DMS153 treated with DMSO at 0.1 percent for 48 hours (cell line): ENCODE measurements at regions not wholly inside any gene's neighbourhood (a gene's known extent, or its start where the extent isn't known, plus 50 kb on each side); places are given as distances from the start of the nearest gene placed in this dataset.
"Not testable (repeated sequence)": the region's sequence is repeated elsewhere in the genome, so short reads cannot be mapped to it uniquely, and the experiment has no call there.

Experiments used
- DNase-seq: peaks from one replicate; lab custom pipeline; 2025; ENCODE audit not compliant: unreplicated experiment; lab: John Stamatoyannopoulos, UW

DNA sequence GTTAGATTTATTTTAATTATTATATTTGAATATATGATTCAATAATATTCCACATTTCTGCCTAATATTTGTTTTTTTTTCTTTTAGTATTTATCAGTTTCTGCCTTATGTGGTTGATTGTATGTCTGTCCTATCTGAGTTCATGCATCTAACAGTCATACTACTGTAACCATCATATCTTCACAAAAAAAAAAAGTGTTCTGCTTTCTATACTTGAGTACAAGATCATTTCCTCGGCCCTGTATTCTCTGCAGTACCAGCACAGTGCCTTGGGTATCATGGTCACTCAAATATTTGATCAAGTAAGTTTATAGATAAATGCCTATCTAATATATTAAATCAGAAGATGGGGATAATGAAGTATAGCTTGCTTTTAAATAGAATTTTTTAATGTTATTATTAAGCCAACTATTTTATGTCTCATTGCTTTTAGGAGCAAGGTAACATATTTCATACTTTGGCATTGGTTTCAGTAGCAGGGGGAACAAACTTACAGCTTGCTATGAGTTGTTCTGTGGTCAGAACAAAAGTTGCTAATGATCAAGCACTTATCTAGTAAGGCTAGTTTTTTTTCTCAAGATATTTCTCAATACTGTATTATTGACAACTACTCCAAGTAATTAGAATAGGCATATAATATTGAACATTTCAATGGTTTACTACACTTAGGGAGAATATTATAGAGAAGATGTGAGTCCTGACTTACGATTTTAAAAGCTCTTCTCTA lies 290.5 kb upstream of the FBXO33 start:
- DNase-seq, result no peak

GRCh38 chr14:39716987-39717570 lies 284.8 kb upstream of the FBXO33 start:
- no peak for DNase-seq

DNA sequence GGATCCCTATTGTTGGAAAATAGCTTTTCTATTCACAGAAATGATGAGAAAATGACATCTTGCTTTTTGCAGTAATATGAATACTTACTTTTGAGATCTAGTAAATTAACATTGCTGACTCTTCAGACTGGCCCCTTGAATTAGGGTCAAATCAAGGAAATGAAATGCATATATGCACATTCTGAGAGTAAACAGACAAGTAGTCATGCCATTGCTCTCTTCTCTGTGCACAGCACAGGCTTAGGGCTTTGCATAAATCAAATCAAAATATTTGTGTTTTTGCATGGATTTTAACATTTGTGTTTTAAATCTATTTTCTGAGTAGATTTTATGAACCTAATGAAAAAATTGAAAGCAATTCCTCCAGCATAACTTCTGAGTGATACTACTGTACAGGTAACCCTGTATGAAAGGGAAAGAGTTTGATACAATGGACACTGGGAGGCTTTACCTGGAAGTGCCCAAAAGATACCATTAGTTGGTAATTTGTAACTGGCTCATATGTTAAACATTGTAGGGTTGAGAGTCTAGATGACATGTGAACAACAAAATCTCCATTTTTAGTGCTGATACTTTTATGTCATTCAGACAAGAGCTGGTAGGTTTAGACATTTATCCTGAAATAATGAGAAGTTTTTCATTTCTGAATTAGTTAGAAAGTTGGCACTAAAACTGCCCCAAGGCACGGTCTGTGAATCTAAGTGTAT lies 280.2 kb upstream of the FBXO33 start:
- DNase-seq, result no peak

DNA sequence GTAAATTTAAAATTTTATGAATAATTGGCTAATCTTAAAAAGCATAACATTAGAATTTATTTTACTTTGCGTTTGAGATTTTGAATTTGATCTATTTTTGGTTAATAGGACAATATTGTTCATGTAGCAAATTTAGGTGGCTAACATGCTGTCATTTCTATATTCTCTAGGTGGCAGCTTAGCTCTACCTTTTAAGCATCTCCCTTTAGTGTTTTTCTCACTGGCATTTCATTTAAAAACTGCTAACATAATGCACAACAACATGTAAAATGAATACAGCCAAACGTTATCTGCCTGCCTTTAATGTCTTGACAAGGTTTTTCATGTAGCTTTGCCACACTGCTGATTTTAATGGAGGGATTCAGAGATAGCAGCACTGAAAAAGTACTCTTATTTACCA lies 272.4 kb upstream of the FBXO33 start:
- no peak for DNase-seq

- no peak for DNase-seq
Observed at GRCh38 chr14:39694341-39694740, 262.1 kb upstream of the FBXO33 start.

- DNase-seq, result no peak
Observed at GRCh38 chr14:39683691-39684260, 251.5 kb upstream of the FBXO33 start.

GRCh38 chr14:39682582-39682981 lies 250.3 kb upstream of the FBXO33 start:
- no peak for DNase-seq

GRCh38 chr14:39681782-39682399 lies 249.7 kb upstream of the FBXO33 start:
- no peak for DNase-seq

- DNase-seq, result no peak
Observed at GRCh38 chr14:39680777-39681176, 248.5 kb upstream of the FBXO33 start.

DNA sequence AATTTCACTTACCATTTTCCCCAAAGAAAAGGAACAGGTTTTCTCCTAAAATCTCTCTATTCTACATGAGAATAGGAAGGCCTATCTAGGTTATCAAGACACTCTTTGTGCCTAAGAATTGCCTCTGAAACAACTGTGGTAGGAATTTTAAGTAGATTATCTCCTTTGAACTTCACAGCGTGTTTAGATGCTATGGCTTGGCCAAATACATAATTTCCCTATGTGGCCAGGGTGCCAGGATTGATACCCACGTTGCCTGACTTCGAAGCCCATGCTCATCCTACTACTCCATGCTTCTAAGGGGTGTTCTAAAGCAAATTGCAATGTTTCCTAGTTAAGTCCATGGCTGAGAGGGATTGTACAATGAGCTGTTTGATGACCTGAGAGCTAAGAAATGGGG lies 241.5 kb upstream of the FBXO33 start:
- no peak for DNase-seq

DNA sequence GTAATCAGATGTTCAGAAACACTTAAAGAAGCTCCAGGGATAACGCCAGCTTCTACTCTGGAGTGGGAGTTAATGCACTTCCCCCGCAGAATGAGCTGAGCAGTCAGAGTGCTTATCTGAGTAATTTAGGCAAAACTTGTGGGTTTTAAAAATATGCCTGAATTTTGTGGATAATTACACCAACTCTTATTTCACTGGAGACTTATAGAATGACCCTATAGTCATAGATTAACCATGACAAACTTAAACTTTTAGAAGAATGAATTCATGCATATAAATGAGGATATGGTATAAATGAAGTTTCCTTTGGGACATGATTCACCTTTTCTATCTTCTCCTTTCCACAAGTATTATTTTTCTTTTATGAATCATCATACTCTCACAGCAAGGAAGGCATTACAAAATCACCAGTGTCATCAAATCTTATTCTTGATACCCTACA lies 241.1 kb upstream of the FBXO33 start:
- no peak for DNase-seq

GRCh38 chr14:39668449-39668848 lies 236.2 kb upstream of the FBXO33 start:
- no peak for DNase-seq

- DNase-seq, result no peak
Observed at GRCh38 chr14:39666386-39666785, 234.2 kb upstream of the FBXO33 start.

- DNase-seq, result no peak
Observed at GRCh38 chr14:39665075-39665475, 232.8 kb upstream of the FBXO33 start.

DNA sequence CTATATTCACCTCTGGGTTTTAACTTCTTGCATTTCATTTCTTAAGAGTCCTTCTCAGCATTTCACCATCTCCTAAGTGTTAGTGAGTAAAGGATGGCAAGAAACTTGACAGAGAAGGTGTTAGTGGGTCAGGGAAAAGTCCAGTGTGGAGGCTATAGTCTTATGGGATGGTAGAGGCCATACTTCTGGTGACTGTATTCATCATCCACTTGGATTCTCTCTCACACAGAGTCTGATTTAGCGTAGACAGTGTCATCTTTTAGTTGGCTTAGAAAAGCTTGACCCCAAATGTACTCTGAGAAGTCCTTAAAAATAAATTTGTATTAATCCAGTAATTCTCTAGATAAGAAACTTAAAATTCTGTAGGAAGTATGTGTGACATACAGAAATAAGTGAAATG lies 232.4 kb upstream of the FBXO33 start:
- no peak for DNase-seq

DNA sequence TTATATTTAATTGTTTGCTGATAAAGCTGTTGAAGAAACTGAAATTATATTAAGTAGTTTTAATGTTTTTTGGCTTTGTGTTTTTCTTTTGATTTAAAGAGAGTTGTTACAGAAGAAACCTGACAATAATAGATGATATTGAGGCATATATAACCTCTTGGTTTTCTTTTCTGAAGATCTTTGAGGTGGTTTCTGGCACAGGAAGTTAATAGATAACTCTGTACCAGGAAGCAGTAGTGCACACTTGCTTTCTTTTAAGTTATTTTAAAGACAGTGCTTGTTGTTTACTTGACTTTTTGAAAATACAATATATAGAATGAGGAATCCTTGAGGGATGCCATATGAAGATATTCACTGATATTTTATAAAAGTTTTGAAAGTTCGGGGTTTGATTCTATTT lies 209.0 kb upstream of the FBXO33 start:
- no peak for DNase-seq

- DNase-seq, result not testable (repeated sequence)
Observed at GRCh38 chr14:39639009-39639408, 206.8 kb upstream of the FBXO33 start.

- DNase-seq, result no peak
Observed at GRCh38 chr14:39628087-39628486, 195.9 kb upstream of the FBXO33 start.

- DNase-seq, result no peak
Observed at GRCh38 chr14:39626589-39627576, 194.7 kb upstream of the FBXO33 start.

DNA sequence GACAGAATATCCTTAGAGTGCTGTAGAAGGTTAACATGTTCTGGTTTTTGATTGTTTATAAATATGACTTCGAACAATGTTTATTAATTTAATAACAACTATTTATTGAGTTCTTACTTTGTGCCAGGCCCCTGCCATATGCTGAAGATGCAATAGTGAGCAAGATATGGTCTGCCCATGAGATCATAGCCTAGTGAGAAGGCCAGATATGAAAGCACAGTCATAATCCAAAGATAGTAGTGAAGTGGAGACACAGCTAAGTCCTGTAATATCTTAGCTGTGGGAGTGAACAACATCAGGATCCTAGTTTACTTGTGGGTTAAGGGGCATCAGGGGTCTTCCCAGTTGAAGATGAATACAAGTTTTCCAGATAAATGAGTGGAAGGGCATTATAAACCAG lies 189.4 kb upstream of the FBXO33 start:
- no peak for DNase-seq
